ENCODE measurements at regions not wholly inside any gene's neighbourhood (a gene's known extent, or its start where the extent isn't known, plus 50 kb on each side); places are given as distances from the start of the nearest gene placed in this dataset.
A peak's percentile ranks its signal among the peaks of the same experiment; 100 is the strongest.

GRCh38 chr11:91129596-91129995 lies 906.7 kb upstream of the CHORDC1 start:
- no peak overlapping the region for H3K4me3 ChIP-seq (replicated peaks in 1 of 2; ENCODE audit: low read depth in 2 of 2, low read length in 2 of 2)
- DNase-seq (ENCODE audit: low read depth in 2 of 2) = no peak
- TF ChIP-seq, protein P1, sequence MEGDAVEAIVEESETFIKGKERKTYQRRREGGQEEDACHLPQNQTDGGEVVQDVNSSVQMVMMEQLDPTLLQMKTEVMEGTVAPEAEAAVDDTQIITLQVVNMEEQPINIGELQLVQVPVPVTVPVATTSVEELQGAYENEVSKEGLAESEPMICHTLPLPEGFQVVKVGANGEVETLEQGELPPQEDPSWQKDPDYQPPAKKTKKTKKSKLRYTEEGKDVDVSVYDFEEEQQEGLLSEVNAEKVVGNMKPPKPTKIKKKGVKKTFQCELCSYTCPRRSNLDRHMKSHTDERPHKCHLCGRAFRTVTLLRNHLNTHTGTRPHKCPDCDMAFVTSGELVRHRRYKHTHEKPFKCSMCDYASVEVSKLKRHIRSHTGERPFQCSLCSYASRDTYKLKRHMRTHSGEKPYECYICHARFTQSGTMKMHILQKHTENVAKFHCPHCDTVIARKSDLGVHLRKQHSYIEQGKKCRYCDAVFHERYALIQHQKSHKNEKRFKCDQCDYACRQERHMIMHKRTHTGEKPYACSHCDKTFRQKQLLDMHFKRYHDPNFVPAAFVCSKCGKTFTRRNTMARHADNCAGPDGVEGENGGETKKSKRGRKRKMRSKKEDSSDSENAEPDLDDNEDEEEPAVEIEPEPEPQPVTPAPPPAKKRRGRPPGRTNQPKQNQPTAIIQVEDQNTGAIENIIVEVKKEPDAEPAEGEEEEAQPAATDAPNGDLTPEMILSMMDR (IDR thresholded peaks at IDR 0.05; ENCODE audit: low read depth, low read length) = no peak

GRCh38 chr11:91124363-91124762 lies 901.5 kb upstream of the CHORDC1 start:
- TF ChIP-seq, protein P1 (IDR thresholded peaks at IDR 0.05; ENCODE audit: low read depth, low read length) = no peak
- no peak for DNase-seq (ENCODE audit: low read depth in 2 of 2)
- H3K4me3 ChIP-seq (replicated peaks in 1 of 2; ENCODE audit: low read depth in 2 of 2, low read length in 2 of 2) = no peak overlapping the region

DNA sequence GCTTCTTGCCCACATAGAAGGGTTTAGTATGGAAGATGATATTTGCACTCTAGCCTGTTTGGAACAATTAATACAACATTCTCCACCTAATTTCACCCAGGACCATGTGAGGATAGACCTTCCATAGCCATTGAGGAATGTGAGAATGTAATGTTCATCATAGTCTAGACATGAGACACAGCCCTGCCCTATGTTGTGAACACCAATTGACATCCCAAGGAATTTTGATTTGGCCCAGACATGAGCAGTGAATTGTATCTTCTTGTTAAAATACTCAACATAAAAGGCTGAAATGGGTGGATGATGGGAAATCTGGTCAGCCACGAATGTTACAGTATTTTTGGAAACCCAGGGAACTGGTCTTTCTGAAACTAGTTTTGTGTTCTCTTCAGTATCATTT lies 892.3 kb upstream of the CHORDC1 start:
- no peak for DNase-seq (ENCODE audit: low read depth in 2 of 2)
- no peak overlapping the region for H3K4me3 ChIP-seq (replicated peaks in 1 of 2; ENCODE audit: low read depth in 2 of 2, low read length in 2 of 2)
- TF ChIP-seq, protein P1 (IDR thresholded peaks at IDR 0.05; ENCODE audit: low read depth, low read length) = no peak

GRCh38 chr11:91104237-91104636 lies 881.4 kb upstream of the CHORDC1 start:
- peak; percentile 41 to 72 for DNase-seq (ENCODE audit: low read depth in 2 of 2)

DNA sequence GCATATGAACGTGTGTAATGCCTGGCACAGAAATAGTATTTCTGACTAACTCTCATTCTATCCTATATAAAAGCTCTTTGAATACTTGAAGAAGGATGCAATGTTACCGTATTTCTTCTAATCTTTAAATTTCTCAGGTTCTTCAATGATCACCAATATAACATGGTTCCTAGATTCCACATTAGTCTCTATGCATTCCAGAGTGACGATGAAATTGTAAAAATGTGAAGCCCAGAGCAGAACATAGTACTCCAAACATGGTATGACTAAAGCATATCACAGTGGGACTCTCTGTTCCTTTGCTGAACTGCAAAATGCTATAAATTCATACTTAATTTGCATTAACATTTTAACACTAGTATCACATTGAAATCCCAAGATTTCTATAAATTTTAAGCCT lies 877.6 kb upstream of the CHORDC1 start:
- TF ChIP-seq, protein P1 (IDR thresholded peaks at IDR 0.05; ENCODE audit: low read depth, low read length) = no peak
- H3K4me3 ChIP-seq (replicated peaks in 1 of 2; ENCODE audit: low read depth in 2 of 2, low read length in 2 of 2) = no peak overlapping the region
- DNase-seq (ENCODE audit: low read depth in 2 of 2) = peak in 1 of 2 donors; percentile 27

More at GRCh38 chr11:91104237-91104636, 881.4 kb upstream of the CHORDC1 start:
- TF ChIP-seq, protein P1 (IDR thresholded peaks at IDR 0.05; ENCODE audit: low read depth, low read length) = no peak
- H3K4me3 ChIP-seq (replicated peaks in 1 of 2; ENCODE audit: low read depth in 2 of 2, low read length in 2 of 2) = no peak overlapping the region

DNA sequence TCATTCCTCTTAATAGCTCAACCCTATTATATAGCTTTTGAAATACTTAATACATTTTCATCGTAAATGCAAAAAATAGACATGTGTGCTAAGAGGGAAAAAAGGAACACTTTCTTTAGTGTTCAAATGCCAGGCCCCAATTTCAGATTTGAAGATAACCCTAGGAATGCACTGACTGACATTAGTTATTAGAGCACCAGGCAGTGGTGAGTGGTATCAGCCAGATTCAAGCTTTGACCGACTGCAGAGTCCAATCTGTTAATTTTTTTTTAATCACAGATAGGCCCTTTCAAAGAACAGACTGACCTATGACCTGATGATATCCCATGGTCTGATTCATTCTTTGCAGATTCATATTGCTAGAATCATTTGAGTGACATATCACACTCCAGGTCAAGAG lies 874.2 kb upstream of the CHORDC1 start:
- TF ChIP-seq, protein P1 (IDR thresholded peaks at IDR 0.05; ENCODE audit: low read depth, low read length) = no peak
- H3K4me3 ChIP-seq (replicated peaks in 1 of 2; ENCODE audit: low read depth in 2 of 2, low read length in 2 of 2) = no peak overlapping the region
- no peak for DNase-seq (ENCODE audit: low read depth in 2 of 2)

DNA sequence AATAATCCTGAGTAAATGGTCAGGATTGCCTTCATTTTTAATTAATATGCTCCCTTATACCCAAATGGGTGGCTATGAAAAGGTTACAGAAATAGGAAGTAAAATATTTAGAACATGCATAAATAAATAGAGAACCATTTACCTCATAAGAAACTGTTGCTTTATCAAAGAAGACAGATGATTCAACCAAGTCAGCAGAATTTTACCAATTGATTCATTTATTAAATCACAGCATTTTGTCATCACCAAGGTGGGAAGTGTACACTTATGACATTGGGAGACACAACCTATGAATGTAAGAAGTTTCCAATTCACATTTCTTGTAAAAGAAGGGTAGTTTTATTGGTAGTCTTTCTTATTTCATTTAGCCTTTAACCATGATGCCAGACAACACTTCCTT lies 870.3 kb upstream of the CHORDC1 start:
- DNase-seq (ENCODE audit: low read depth in 2 of 2) = no peak
- H3K4me3 ChIP-seq (replicated peaks in 1 of 2; ENCODE audit: low read depth in 2 of 2, low read length in 2 of 2) = no peak overlapping the region
- TF ChIP-seq, protein P1 (IDR thresholded peaks at IDR 0.05; ENCODE audit: low read depth, low read length) = no peak

All from cardiac fibroblast (primary cell).